ENCODE measurements at regions not wholly inside any gene's neighbourhood (a gene's known extent, or its start where the extent isn't known, plus 50 kb on each side); places are given as distances from the start of the nearest gene placed in this dataset.

GRCh38 chr2:104434966-104435365 is 418.9 kb upstream of the POU3F3 start:
- no peak for DNase-seq (ENCODE audit: low read depth)

GRCh38 chr2:104438481-104438880 is 415.4 kb upstream of the POU3F3 start:
- no peak for DNase-seq (ENCODE audit: low read depth)

GRCh38 chr2:104443145-104443544 is 410.8 kb upstream of the POU3F3 start:
- DNase-seq (ENCODE audit: low read depth) = no peak

GRCh38 chr2:104444392-104444791 is 409.5 kb upstream of the POU3F3 start:
- no peak for DNase-seq (ENCODE audit: low read depth)

- DNase-seq (ENCODE audit: low read depth) = no peak
Observed at GRCh38 chr2:104444889-104445288, 409.0 kb upstream of the POU3F3 start.

GRCh38 chr2:104447831-104448434 is 406.0 kb upstream of the POU3F3 start:
- no peak for DNase-seq (ENCODE audit: low read depth)

GRCh38 chr2:104448661-104449440 is 405.1 kb upstream of the POU3F3 start:
- no peak for DNase-seq (ENCODE audit: low read depth)

GRCh38 chr2:104452558-104452957 is 401.4 kb upstream of the POU3F3 start:
- no peak for DNase-seq (ENCODE audit: low read depth)

GRCh38 chr2:104462731-104463130 is 391.2 kb upstream of the POU3F3 start:
- no peak for DNase-seq (ENCODE audit: low read depth)

GRCh38 chr2:104465981-104466380 is 387.9 kb upstream of the POU3F3 start:
- DNase-seq (ENCODE audit: low read depth) = no peak

GRCh38 chr2:104468846-104469245 is 385.1 kb upstream of the POU3F3 start:
- DNase-seq (ENCODE audit: low read depth) = no peak

- no peak for DNase-seq (ENCODE audit: low read depth)
Observed at GRCh38 chr2:104472076-104472475, 381.8 kb upstream of the POU3F3 start.

- no peak for DNase-seq (ENCODE audit: low read depth)
Observed at GRCh38 chr2:104473546-104473945, 380.4 kb upstream of the POU3F3 start.

- no peak for DNase-seq (ENCODE audit: low read depth)
Observed at GRCh38 chr2:104474716-104475115, 379.2 kb upstream of the POU3F3 start.

- DNase-seq (ENCODE audit: low read depth) = no peak
Observed at GRCh38 chr2:104476075-104476474, 377.8 kb upstream of the POU3F3 start.

GRCh38 chr2:104476563-104476988 is 377.3 kb upstream of the POU3F3 start:
- DNase-seq (ENCODE audit: low read depth) = no peak

GRCh38 chr2:104481341-104481740 is 372.6 kb upstream of the POU3F3 start:
- no peak for DNase-seq (ENCODE audit: low read depth)

- peak; percentile 1 for DNase-seq (ENCODE audit: low read depth)
Observed at GRCh38 chr2:104487366-104487765, 366.5 kb upstream of the POU3F3 start.

GRCh38 chr2:104493698-104494097 is 360.2 kb upstream of the POU3F3 start:
- DNase-seq (ENCODE audit: low read depth) = no peak

- no peak for DNase-seq (ENCODE audit: low read depth)
Observed at GRCh38 chr2:104501342-104501741, 352.6 kb upstream of the POU3F3 start.

GRCh38 chr2:104501929-104502328 is 352.0 kb upstream of the POU3F3 start:
- DNase-seq (ENCODE audit: low read depth) = no peak

GRCh38 chr2:104502901-104503300 is 351.0 kb upstream of the POU3F3 start:
- no peak for DNase-seq (ENCODE audit: low read depth)

All from HT1080 (cell line).